ENCODE measurements at regions not wholly inside any gene's neighbourhood (a gene's known extent, or its start where the extent isn't known, plus 50 kb on each side); places are given as distances from the start of the nearest gene placed in this dataset.

- no peak for TF ChIP-seq ZFP30 (CRISPR knock-in tag; IDR thresholded peaks at IDR 0.05)
- TF ChIP-seq PATZ1 (CRISPR knock-in tag; IDR thresholded peaks at IDR 0.05; ENCODE audit: borderline replicate concordance): no peak
- TF ChIP-seq ISL1 (CRISPR knock-in tag; IDR thresholded peaks at IDR 0.05): no peak
- no peak for TF ChIP-seq ZNF8 (CRISPR knock-in tag; IDR thresholded peaks at IDR 0.05)
- TF ChIP-seq POU6F1 (CRISPR knock-in tag; IDR thresholded peaks at IDR 0.05; ENCODE audit: borderline replicate concordance, low read depth): no peak
- no peak for TF ChIP-seq CREB5 (CRISPR knock-in tag; IDR thresholded peaks at IDR 0.05; ENCODE audit: low read depth)
- no peak for TF ChIP-seq TCF4 (CRISPR knock-in tag; IDR thresholded peaks at IDR 0.05; ENCODE audit: borderline replicate concordance)
- no peak for TF ChIP-seq ZFP3 (CRISPR knock-in tag; IDR thresholded peaks at IDR 0.05)
- TF ChIP-seq SNAI2 (CRISPR knock-in tag; IDR thresholded peaks at IDR 0.05): no peak
- no peak for TF ChIP-seq BACH2 (CRISPR knock-in tag; IDR thresholded peaks at IDR 0.05; ENCODE audit: borderline replicate concordance)
- TF ChIP-seq OSR1 (CRISPR knock-in tag; IDR thresholded peaks at IDR 0.05): no peak
- TF ChIP-seq TOX (CRISPR knock-in tag; IDR thresholded peaks at IDR 0.05; ENCODE audit: borderline replicate concordance): no peak
Observed at GRCh38 chr3:164450276-164450905, 627.9 kb downstream of the SI start.
